NT2/D1 (cell line): ENCODE measurements at regions not wholly inside any gene's neighbourhood (a gene's known extent, or its start where the extent isn't known, plus 50 kb on each side); places are given as distances from the start of the nearest gene placed in this dataset.

Source experiments
- YY1 ChIP-seq: IDR thresholded peaks from 2 replicates; pipeline ENCODE4 v1.6.1; 2011; ENCODE audit not compliant: insufficient read length, insufficient read depth
- ZNF274 ChIP-seq: IDR thresholded peaks from 2 replicates; pipeline ENCODE4 v1.6.1; 2011; ENCODE audit warnings: mild to moderate bottlenecking, low read depth, low read length

- TF ChIP-seq YY1 (no peak), ZNF274 (no peak)
These were observed 449.0 kb downstream of the PDCD6IP start for GRCh38 chr3:34247401-34247800.
